GM23248 (cell line): ENCODE measurements at regions not wholly inside any gene's neighbourhood (a gene's known extent, or its start where the extent isn't known, plus 50 kb on each side); places are given as distances from the start of the nearest gene placed in this dataset.

ENCODE experiments used
- DNase-seq: peaks from one replicate; pipeline ENCODE4 v3.0.0-alpha.2; 2015
- H2AFZ ChIP-seq: fragments of 200-600 bp; sonication (generic); 2 replicates; pipeline ENCODE4 v1.6.1; 2016; ENCODE audit warnings: antibody characterized with exemption
- H3F3A ChIP-seq: fragments of 200-600 bp; sonication (generic); 2 replicates; pipeline ENCODE4 v1.6.1; 2016; ENCODE audit warnings: mild to moderate bottlenecking, antibody characterized with exemption, mixed run types; ENCODE audit not compliant: insufficient read depth
- H3K27ac ChIP-seq: fragments of 200-600 bp; sonication (generic); 2 replicates; pipeline ENCODE4 v1.5.1; 2016; ENCODE audit warnings: mild to moderate bottlenecking
- H3K27me3 ChIP-seq: fragments of 200-600 bp; sonication (generic); replicated peaks from 2 replicates; pipeline ENCODE4 v1.6.1; 2016; ENCODE audit warnings: mild to moderate bottlenecking; ENCODE audit not compliant: insufficient read depth
- H3K36me3 ChIP-seq: fragments of 200-600 bp; sonication (generic); 2 replicates; pipeline ENCODE4 v1.6.1; 2016; ENCODE audit warnings: low read depth, mild to moderate bottlenecking
- H3K4me1 ChIP-seq: fragments of 200-600 bp; sonication (generic); 2 replicates; pipeline ENCODE4 v1.6.1; 2016; ENCODE audit warnings: mild to moderate bottlenecking; ENCODE audit not compliant: insufficient read depth
- H3K4me2 ChIP-seq: fragments of 200-600 bp; sonication (generic); one replicate; pipeline ENCODE4 v1.6.1; 2016; ENCODE audit warnings: mild to moderate bottlenecking; ENCODE audit not compliant: unreplicated experiment
- H3K4me3 ChIP-seq: fragments of 200-600 bp; sonication (generic); 2 replicates; pipeline ENCODE4 v1.5.1; 2016; ENCODE audit warnings: mild to moderate bottlenecking
- H3K79me2 ChIP-seq: fragments of 200-600 bp; sonication (generic); 2 replicates; pipeline ENCODE4 v1.6.1; 2016; ENCODE audit warnings: mild to moderate bottlenecking; ENCODE audit not compliant: insufficient read depth
- H3K9ac ChIP-seq: fragments of 200-600 bp; sonication (generic); 2 replicates; pipeline ENCODE4 v1.6.1; 2016; ENCODE audit warnings: mild to moderate bottlenecking
- H3K9me2 ChIP-seq: fragments of 200-600 bp; sonication (generic); 2 replicates; pipeline ENCODE4 v1.6.1; 2016; ENCODE audit warnings: mixed run types, mild to moderate bottlenecking, moderate library complexity; ENCODE audit not compliant: insufficient read depth
- H3K9me3 ChIP-seq: fragments of 200-600 bp; sonication (generic); one replicate; pipeline ENCODE4 v1.6.1; 2017; ENCODE audit warnings: low read depth
- H4K20me1 ChIP-seq: fragments of 200-600 bp; sonication (generic); 2 replicates; pipeline ENCODE4 v1.6.0; 2016; ENCODE audit not compliant: insufficient read depth
- EZH2 ChIP-seq: fragments of 200-600 bp; sonication (generic); IDR thresholded peaks from 2 replicates; pipeline ENCODE4 v1.6.1; 2018; ENCODE audit warnings: antibody characterized with exemption, mild to moderate bottlenecking; ENCODE audit not compliant: insufficient read depth, poor library complexity, severe bottlenecking
- EZH2phosphoT487 ChIP-seq: fragments of 200-600 bp; sonication (generic); IDR thresholded peaks from 2 replicates; pipeline ENCODE4 v1.6.1; 2018; ENCODE audit warnings: antibody characterized with exemption, moderate library complexity, mild to moderate bottlenecking, low read depth; ENCODE audit not compliant: insufficient read depth
- WGBS, 2 experiments: methylation state at CpG; one replicate each; pipeline ENCODE4 v1.1.6; 2015 to 2017; ENCODE audit warnings: low lambda C conversion rate in 2 of 2, low coverage in 1 of 2; ENCODE audit errors: missing lambda C conversion rate in 2 of 2; 5-methylcytosine and 5-hydroxymethylcytosine counted together
- in situ Hi-C: fragments of 300-500 bp; cut with MboI; formaldehyde crosslinking; loops from 2 replicates; pipeline ENCODE4 v1.15.0; 2020

DNA sequence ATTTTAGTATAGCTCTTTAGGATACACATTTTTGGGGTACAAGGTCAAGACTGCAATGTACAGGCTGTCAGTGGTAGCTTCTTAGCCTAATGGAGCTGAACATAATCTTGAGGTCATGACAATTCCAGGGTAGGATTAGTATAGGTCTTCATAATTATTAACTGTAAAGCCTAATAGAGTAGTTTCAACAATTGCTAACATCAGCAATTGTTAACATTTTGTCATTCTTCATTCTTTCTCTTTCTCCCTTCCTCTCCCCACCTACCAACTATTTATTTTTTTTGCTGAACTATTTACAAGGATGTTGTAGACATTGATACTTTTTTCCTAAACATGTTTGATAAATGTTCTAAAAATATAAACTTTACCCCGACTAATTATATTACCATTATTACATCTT lies 461.3 kb upstream of the DCC start:
- H2AFZ ChIP-seq = no peak overlapping the region
- DNase-seq = no peak
- no peaks in the 10 kb centered on the region for H3F3A ChIP-seq
- no peaks in the 10 kb centered on the region for H3K79me2 ChIP-seq
- no peaks in the 10 kb centered on the region for H3K36me3 ChIP-seq
- H3K4me2 ChIP-seq = no peak overlapping the region
- no peaks in the 10 kb centered on the region for H3K9me2 ChIP-seq
- H4K20me1 ChIP-seq = no peaks in the 10 kb centered on the region
- H3K27ac ChIP-seq = no peak overlapping the region
- in situ Hi-C loops = loop anchor here (25.0 kb wide), 1 partner anchor 766 kb away; no protein-coding TSS in a partner anchor
- 47 to 66% methylated on average over 1 of the region's 1 CpG for WGBS, 2 experiments
- no peaks in the 10 kb centered on the region for H3K27me3 ChIP-seq
- no peaks in the 10 kb centered on the region for H3K9me3 ChIP-seq
- no peaks in the 10 kb centered on the region for H3K4me1 ChIP-seq
- no peak overlapping the region for H3K9ac ChIP-seq
- TF ChIP-seq EZH2 = no peak
- TF ChIP-seq EZH2phosphoT487 = no peak
- no peak overlapping the region for H3K4me3 ChIP-seq

DNA sequence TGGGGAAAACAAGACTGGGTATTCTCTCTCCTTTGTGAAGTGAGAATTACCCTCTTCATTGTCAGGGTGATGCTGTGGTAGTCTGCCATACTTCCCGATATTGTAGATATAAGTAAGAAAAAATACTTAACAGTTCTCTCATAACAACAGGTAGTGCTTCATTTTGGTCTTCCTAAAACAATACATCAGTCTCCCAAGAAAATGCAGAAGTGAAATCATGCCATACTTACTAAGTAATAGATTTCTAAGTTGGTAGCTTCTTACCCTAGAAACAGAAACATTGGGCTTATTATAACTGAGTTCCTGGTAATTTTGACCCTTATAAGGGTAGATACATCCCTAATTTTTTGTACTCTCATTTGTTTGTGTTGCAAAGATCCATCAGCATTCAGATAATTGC lies 460.7 kb upstream of the DCC start:
- Histone ChIP-seq H3K4me1 (no peaks in the 10 kb centered on the region), H3K9ac (no peak overlapping the region), H3K4me2 (no peak overlapping the region), H3K9me2 (no peaks in the 10 kb centered on the region), H3K79me2 (no peaks in the 10 kb centered on the region), H3K9me3 (no peaks in the 10 kb centered on the region), H3K27me3 (no peaks in the 10 kb centered on the region), H3K36me3 (no peaks in the 10 kb centered on the region), H3K4me3 (no peak overlapping the region), H3F3A (no peaks in the 10 kb centered on the region), H4K20me1 (no peaks in the 10 kb centered on the region), H3K27ac (no peak overlapping the region), H2AFZ (no peak overlapping the region)
- no peak for TF ChIP-seq EZH2phosphoT487
- TF ChIP-seq EZH2 = no peak
- no peak for DNase-seq
- in situ Hi-C loops = loop anchor here (25.0 kb wide), 1 partner anchor 767 kb away; no protein-coding TSS in a partner anchor
- 10 to 17% methylated on average over 1 of the region's 1 CpG for WGBS, 2 experiments

DNA sequence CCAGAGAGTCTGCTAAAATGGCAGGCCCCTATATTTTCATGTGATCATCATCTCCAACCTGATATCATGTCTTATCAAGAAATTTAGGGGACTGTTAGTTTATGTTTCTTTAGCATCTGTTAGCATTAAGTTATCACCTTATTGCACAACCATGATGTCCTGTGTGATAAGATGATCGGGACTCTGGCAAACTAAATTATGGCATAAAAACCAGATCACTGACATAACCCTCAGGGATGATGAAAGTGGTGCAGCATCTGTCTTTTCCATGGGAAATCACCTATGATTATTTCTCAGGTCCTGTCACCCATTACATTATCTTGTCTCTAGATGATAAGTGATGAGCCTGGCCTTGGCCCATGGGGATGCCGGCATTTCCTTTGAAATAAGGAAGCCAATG lies 458.6 kb upstream of the DCC start:
- Histone ChIP-seq H3K4me1 (no peaks in the 10 kb centered on the region), H3K36me3 (no peaks in the 10 kb centered on the region), H4K20me1 (no peaks in the 10 kb centered on the region), H3F3A (no peaks in the 10 kb centered on the region), H3K9ac (no peak overlapping the region), H3K27me3 (no peaks in the 10 kb centered on the region), H3K4me2 (no peak overlapping the region), H3K4me3 (no peak overlapping the region), H3K9me2 (no peaks in the 10 kb centered on the region), H3K27ac (no peak overlapping the region), H3K79me2 (no peaks in the 10 kb centered on the region), H2AFZ (no peak overlapping the region), H3K9me3 (no peaks in the 10 kb centered on the region)
- in situ Hi-C loops = loop anchor here (25.0 kb wide), 1 partner anchor 769 kb away; no protein-coding TSS in a partner anchor
- DNase-seq = no peak
- TF ChIP-seq EZH2 (no peak), EZH2phosphoT487 (no peak)
- WGBS, 2 experiments = 36 to 52% methylated on average over 2 of the region's 2 CpGs

DNA sequence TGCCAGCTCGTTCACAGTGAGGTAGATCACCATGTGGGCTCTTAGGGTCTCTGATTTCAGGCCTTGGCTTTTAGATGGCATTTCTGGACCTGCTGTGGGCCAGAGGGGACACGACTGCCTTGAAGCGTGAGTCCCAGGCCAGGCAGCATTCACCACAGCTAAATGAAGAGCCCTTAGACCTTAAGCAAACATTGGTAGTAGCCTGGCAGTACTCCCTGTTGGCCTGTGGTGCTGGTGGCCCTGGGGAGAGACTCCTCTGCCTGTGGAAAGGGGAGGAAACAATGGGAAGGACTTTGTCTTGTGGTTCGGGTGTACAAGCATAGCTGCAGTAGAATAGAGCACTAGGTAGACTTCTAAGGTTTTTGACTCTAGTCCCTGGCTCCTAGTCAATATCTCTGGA lies 456.0 kb upstream of the DCC start:
- no peak for DNase-seq
- Histone ChIP-seq H2AFZ (no peak overlapping the region), H3K27me3 (no peaks in the 10 kb centered on the region), H3K9me2 (no peaks in the 10 kb centered on the region), H3K4me1 (no peaks in the 10 kb centered on the region), H3K79me2 (no peaks in the 10 kb centered on the region), H4K20me1 (no peaks in the 10 kb centered on the region), H3K4me2 (no peak overlapping the region), H3K9ac (no peak overlapping the region), H3K27ac (no peak overlapping the region), H3K4me3 (no peak overlapping the region), H3F3A (no peaks in the 10 kb centered on the region), H3K36me3 (no peaks in the 10 kb centered on the region), H3K9me3 (no peaks in the 10 kb centered on the region)
- no peak for TF ChIP-seq EZH2phosphoT487
- no peak for TF ChIP-seq EZH2
- in situ Hi-C loops = loop anchor here (25.0 kb wide), 1 partner anchor 772 kb away; no protein-coding TSS in a partner anchor
- WGBS, 2 experiments = 21 to 27% methylated on average over 4 of the region's 4 CpGs

DNA sequence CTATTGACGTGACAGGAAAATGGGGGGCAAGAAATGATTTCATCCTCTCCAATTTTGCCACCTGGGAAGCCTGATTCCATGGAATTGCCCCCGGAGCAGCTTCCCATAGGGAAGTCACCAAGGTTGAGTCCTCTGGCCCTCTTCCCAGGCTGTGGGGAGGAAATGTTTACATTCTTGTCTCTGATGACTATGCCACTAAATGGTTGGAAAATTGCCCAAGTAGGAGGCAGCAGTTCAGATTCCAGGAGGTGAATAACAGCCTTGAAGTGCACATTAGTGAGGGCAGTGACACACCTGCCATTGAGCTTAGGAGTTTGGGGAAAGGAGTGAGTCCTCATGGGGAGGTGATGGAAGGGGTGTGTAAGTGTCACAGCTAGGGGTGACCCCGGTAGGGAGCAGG lies 449.2 kb upstream of the DCC start:
- WGBS, 2 experiments = 9 to 13% methylated on average over 3 of the region's 3 CpGs
- in situ Hi-C loops = loop anchor here (25.0 kb wide), 1 partner anchor 778 kb away; no protein-coding TSS in a partner anchor

More for the DNA sequence above, 449.2 kb upstream of the DCC start:
- Histone ChIP-seq H3K4me2 (no peak overlapping the region), H3F3A (no peaks in the 10 kb centered on the region), H3K27me3 (no peaks in the 10 kb centered on the region), H3K27ac (no peak overlapping the region), H3K4me1 (no peaks in the 10 kb centered on the region), H2AFZ (no peak overlapping the region), H4K20me1 (no peaks in the 10 kb centered on the region), H3K36me3 (no peaks in the 10 kb centered on the region), H3K79me2 (no peaks in the 10 kb centered on the region), H3K9me2 (no peaks in the 10 kb centered on the region), H3K9me3 (no peaks in the 10 kb centered on the region), H3K9ac (no peak overlapping the region), H3K4me3 (no peak overlapping the region)
- no peak for TF ChIP-seq EZH2phosphoT487
- no peak for TF ChIP-seq EZH2
- DNase-seq = peak; percentile 27
